NCI-H2196 (cell line): ENCODE measurements at regions not wholly inside any gene's neighbourhood (a gene's known extent, or its start where the extent isn't known, plus 50 kb on each side); places are given as distances from the start of the nearest gene placed in this dataset.
"Not testable (repeated sequence)": the region's sequence is repeated elsewhere in the genome, so short reads cannot be mapped to it uniquely, and the experiment has no call there.

ENCODE experiments used
- DNase-seq: peaks from one replicate; lab custom pipeline; 2025; ENCODE audit not compliant: unreplicated experiment; lab: John Stamatoyannopoulos, UW

- not testable (repeated sequence) for DNase-seq
These were observed 84.2 kb upstream of the ADORA2B start for GRCh38 chr17:15860774-15861173.

GRCh38 chr17:15864061-15864460 is 80.9 kb upstream of the ADORA2B start:
- not testable (repeated sequence) for DNase-seq

- not testable (repeated sequence) for DNase-seq
These were observed 80.5 kb upstream of the ADORA2B start for GRCh38 chr17:15864472-15864871.

- DNase-seq: not testable (repeated sequence)
These were observed 78.9 kb upstream of the ADORA2B start for GRCh38 chr17:15866015-15866414.

GRCh38 chr17:15867331-15867730 is 77.6 kb upstream of the ADORA2B start:
- not testable (repeated sequence) for DNase-seq

GRCh38 chr17:15869868-15870267 is 75.1 kb upstream of the ADORA2B start:
- not testable (repeated sequence) for DNase-seq

- DNase-seq: not testable (repeated sequence)
These were observed 72.3 kb upstream of the ADORA2B start for GRCh38 chr17:15872677-15873076.

GRCh38 chr17:15877882-15878500 is 66.9 kb upstream of the ADORA2B start:
- DNase-seq: not testable (repeated sequence)

GRCh38 chr17:15882058-15882720 is 62.7 kb upstream of the ADORA2B start:
- no peak for DNase-seq

- DNase-seq: no peak
These were observed 62.2 kb upstream of the ADORA2B start for GRCh38 chr17:15882777-15883176.

- DNase-seq: no peak
These were observed 61.3 kb upstream of the ADORA2B start for GRCh38 chr17:15883617-15884111.

GRCh38 chr17:15884731-15885130 is 60.2 kb upstream of the ADORA2B start:
- DNase-seq: no peak

GRCh38 chr17:15885770-15886169 is 59.2 kb upstream of the ADORA2B start:
- no peak for DNase-seq

- no peak for DNase-seq
These were observed 58.7 kb upstream of the ADORA2B start for GRCh38 chr17:15886221-15886620.

GRCh38 chr17:15886804-15887203 is 58.1 kb upstream of the ADORA2B start:
- no peak for DNase-seq

- DNase-seq: no peak
These were observed 56.5 kb upstream of the ADORA2B start for GRCh38 chr17:15888436-15888835.

GRCh38 chr17:15890279-15890892 is 54.5 kb upstream of the ADORA2B start:
- no peak for DNase-seq

GRCh38 chr17:15891318-15891717 is 53.6 kb upstream of the ADORA2B start:
- DNase-seq: no peak

- no peak for DNase-seq
These were observed 52.7 kb upstream of the ADORA2B start for GRCh38 chr17:15892244-15892643.

GRCh38 chr17:15892731-15893657 is 51.9 kb upstream of the ADORA2B start:
- no peak for DNase-seq

GRCh38 chr17:15893658-15894024 is 51.3 kb upstream of the ADORA2B start:
- DNase-seq: no peak
